Epithelial cell of proximal tubule (primary cell): ENCODE measurements at regions not wholly inside any gene's neighbourhood (a gene's known extent, or its start where the extent isn't known, plus 50 kb on each side); places are given as distances from the start of the nearest gene placed in this dataset.
"Not testable (repeated sequence)": the region's sequence is repeated elsewhere in the genome, so short reads cannot be mapped to it uniquely, and the experiment has no call there.

Source experiments
- DNase-seq: peaks from one replicate; pipeline ENCODE4 v3.0.0-alpha.2; 2011; ENCODE audit warnings: low read depth
- H3K4me3 ChIP-seq: 2 replicates; pipeline ENCODE4 v1.5.1; 2011; ENCODE audit warnings: low read depth, mild to moderate bottlenecking, low read length
- TF ChIP-seq, protein P1 (sequence below): conservative IDR thresholded peaks from 2 replicates; pipeline ENCODE4 v1.5.1; 2012; ENCODE audit warnings: low read depth, mild to moderate bottlenecking, low read length

DNA sequence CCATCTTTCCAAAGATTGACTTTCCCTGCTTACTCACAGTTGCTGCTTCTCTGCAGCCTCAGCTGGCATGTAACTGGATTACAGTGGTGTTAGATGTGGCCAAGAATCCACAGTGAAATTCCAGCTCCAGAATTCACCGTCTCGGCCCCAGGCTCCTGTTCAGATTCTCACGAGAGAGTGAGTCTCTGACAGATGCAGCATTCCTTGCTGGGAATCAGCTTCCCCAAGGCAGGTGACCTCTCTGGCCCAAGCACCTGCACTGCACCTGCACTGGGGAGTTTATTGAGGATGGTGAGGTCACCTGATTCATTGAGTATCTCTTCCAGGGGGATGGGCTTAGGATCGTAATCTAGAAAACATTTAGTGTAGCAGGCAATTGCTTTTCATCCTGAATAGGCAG lies 600.5 kb upstream of the RBFOX1 start:
- no peak for DNase-seq
- TF ChIP-seq, protein P1, sequence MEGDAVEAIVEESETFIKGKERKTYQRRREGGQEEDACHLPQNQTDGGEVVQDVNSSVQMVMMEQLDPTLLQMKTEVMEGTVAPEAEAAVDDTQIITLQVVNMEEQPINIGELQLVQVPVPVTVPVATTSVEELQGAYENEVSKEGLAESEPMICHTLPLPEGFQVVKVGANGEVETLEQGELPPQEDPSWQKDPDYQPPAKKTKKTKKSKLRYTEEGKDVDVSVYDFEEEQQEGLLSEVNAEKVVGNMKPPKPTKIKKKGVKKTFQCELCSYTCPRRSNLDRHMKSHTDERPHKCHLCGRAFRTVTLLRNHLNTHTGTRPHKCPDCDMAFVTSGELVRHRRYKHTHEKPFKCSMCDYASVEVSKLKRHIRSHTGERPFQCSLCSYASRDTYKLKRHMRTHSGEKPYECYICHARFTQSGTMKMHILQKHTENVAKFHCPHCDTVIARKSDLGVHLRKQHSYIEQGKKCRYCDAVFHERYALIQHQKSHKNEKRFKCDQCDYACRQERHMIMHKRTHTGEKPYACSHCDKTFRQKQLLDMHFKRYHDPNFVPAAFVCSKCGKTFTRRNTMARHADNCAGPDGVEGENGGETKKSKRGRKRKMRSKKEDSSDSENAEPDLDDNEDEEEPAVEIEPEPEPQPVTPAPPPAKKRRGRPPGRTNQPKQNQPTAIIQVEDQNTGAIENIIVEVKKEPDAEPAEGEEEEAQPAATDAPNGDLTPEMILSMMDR = no peak
- H3K4me3 ChIP-seq = no peak overlapping the region

DNA sequence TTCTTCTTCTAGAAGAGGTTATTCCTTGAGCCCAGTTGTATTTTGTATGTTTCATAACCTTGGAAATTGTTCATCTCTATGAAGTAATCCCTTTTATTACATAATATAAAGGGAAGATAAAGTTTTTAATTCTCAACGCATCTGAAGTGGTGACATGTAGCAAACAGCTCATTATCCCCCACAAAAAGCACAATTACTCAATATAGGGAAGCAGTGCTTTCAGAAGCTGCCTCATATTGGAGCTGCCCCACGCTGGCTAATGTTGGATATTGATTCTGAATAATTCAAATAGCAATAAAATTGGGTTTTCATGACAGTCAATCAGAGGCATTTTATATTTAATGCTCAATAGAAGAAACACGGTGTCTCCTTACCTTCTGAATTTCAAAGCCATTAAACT lies 604.3 kb upstream of the RBFOX1 start:
- no peak overlapping the region for H3K4me3 ChIP-seq
- no peak for DNase-seq
- TF ChIP-seq, protein P1 = no peak

DNA sequence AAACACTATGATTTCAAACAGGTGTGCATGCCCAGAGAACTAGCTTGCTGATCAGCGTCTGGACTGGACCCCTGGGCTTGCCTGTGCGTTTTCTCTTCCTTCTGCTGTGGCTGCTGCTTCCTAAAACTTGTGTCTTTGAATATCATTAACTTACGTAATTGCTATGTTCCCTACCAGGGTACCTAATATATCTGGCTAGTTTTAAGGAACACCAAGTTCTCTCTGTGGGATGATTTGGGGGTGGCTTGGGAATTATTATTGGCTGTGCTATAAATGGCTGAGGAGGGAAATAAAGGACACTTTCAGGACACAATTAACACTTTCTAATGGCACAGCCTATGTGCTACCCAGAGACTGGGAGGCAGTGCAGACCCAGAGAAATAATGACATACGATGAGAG lies 606.0 kb upstream of the RBFOX1 start:
- no peak for DNase-seq
- no peak overlapping the region for H3K4me3 ChIP-seq
- TF ChIP-seq, protein P1 = no peak

DNA sequence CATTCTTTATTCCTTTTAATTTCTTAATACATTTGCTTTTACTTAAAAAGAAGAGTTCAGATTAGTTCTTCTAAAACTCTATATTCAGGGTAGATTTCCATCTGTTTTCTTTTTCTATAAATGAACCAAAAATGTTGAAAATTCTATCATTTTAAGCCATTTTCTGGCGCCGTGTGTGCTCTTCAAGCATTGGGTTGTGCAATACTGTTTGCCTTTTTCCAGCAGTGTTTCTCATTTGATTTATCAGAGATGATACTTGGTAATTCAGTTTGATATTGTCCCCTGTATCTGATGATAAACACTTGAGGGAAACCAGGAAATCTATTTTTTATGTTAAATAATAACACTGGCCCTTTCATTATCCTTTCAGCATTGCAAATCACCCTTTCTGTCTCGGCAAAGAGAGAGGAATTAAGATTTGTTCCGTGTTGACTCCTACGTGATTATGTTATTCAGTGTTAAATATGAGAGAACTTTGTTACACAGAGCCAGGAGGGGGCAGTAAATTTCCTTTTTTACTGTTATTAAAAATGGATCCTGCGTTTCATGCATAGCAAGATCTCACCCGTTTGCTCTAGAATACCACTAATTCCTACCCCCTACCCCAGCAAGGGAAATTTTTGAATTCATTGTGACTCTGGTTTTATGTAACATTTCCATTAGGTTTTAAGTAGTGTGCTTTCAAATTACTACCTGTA lies 606.9 kb upstream of the RBFOX1 start:
- H3K4me3 ChIP-seq = no peak overlapping the region
- TF ChIP-seq, protein P1 = peak; percentile 57
- no peak for DNase-seq

DNA sequence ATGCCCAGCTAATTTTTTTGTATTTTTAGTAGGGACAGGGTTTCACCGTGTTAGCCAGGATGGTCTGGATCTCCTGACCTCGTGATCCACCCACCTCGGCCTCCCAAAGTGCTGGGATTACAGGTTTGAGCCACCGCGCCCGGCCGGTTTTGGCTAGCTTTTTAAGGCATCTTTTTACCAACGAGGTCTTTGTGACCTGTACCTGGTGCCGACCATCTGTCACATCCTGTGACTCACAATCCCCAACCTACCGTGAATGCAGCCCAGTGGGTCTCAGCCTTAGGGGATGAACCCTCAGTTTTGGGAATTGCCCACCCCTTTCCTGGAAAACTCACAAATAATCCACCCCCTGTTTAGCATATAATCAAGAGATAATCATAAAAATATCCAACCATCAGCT lies 607.4 kb upstream of the RBFOX1 start:
- not testable (repeated sequence) for H3K4me3 ChIP-seq, DNase-seq

DNA sequence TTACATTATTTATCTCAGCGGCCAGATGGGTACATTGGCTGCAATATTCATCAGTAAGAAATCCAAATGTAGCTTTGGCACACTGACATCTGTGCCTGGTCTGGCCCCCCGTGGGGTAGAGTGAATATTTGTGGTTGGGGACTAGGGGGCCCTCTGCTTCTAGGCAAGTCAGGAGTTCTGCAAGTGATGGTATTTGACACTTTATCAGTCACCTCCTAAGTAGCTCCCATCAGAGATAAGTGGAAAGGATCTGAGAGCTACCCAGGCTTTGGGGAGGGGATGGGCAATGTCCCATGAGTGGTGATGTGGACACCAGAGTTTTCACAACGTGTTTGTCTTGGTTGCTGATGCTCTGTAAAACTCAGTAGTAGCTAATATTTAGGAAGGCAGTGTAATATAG lies 609.9 kb upstream of the RBFOX1 start:
- no peak overlapping the region for H3K4me3 ChIP-seq
- no peak for DNase-seq
- TF ChIP-seq, protein P1 = no peak

DNA sequence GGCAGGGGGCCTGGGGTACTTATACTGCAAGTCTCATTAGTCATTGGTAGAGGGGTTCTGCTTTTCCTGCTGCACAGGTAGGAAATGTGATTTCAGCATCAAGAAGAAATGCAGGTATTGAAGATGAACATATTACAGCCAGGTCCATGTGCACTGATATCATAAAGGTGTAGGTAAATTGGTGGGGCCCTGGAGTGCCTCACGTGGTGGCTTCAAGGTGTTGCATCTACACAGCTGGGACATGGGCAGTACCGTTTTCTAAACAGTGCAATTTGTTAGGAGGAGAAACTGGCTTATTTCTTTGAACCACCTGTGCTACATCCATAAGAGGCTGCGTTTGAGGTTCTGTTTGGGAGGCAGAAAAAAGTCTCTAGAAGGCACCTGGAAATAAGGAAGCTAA lies 618.1 kb upstream of the RBFOX1 start:
- H3K4me3 ChIP-seq = no peak overlapping the region
- TF ChIP-seq, protein P1 = no peak
- no peak for DNase-seq

DNA sequence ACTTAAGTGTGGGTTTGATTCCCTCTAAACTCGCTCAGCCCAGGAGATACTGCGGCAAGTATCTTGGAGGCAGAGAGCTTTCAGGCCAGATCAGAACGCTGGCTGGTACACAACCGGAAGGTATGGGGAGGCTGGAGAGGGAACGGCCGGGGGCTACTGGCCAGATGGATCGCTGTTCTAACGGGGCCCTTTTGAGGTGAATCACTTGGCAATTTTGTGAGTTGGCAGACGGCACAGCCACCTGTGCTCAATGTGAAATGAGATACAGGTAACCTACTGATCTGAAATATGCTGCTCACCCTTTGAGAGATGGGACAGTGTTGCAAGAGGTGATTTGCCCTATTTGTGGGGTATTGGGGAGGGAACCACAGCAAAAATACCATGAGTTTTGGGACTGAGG lies 622.9 kb upstream of the RBFOX1 start:
- H3K4me3 ChIP-seq = no peak overlapping the region
- TF ChIP-seq, protein P1 = no peak
- no peak for DNase-seq
